ENCODE measurements at regions not wholly inside any gene's neighbourhood (a gene's known extent, or its start where the extent isn't known, plus 50 kb on each side); places are given as distances from the start of the nearest gene placed in this dataset.

GRCh38 chr4:24312261-24312913 is 272.0 kb downstream of the DHX15 start:
- no peak for TF ChIP-seq CTCF (conservative IDR thresholded peaks at IDR 0.05; ENCODE audit: control insufficient read depth, insufficient read depth, low read depth, low read length)
- no peak for DNase-seq (ENCODE audit: low read depth)
- no peak overlapping the region for H3K4me3 ChIP-seq (ENCODE audit: control insufficient read depth, low read depth, low read length)

- no peak for TF ChIP-seq CTCF (conservative IDR thresholded peaks at IDR 0.05; ENCODE audit: control insufficient read depth, insufficient read depth, low read depth, low read length)
- no peak overlapping the region for H3K4me3 ChIP-seq (ENCODE audit: control insufficient read depth, low read depth, low read length)
- no peak for DNase-seq (ENCODE audit: low read depth)
Observed at GRCh38 chr4:24303926-24304325, 280.4 kb downstream of the DHX15 start.

- no peak for DNase-seq (ENCODE audit: low read depth)
- H3K4me3 ChIP-seq (ENCODE audit: control insufficient read depth, low read depth, low read length), result no peak overlapping the region
- TF ChIP-seq CTCF (conservative IDR thresholded peaks at IDR 0.05; ENCODE audit: control insufficient read depth, insufficient read depth, low read depth, low read length), result no peak
Observed at GRCh38 chr4:24298911-24299310, 285.4 kb downstream of the DHX15 start.

GRCh38 chr4:24287096-24287495 is 297.3 kb downstream of the DHX15 start:
- no peak for TF ChIP-seq CTCF (conservative IDR thresholded peaks at IDR 0.05; ENCODE audit: control insufficient read depth, insufficient read depth, low read depth, low read length)
- DNase-seq (ENCODE audit: low read depth), result no peak
- no peak overlapping the region for H3K4me3 ChIP-seq (ENCODE audit: control insufficient read depth, low read depth, low read length)

GRCh38 chr4:24285759-24286158 is 298.6 kb downstream of the DHX15 start:
- DNase-seq (ENCODE audit: low read depth), result no peak
- H3K4me3 ChIP-seq (ENCODE audit: control insufficient read depth, low read depth, low read length), result no peak overlapping the region
- TF ChIP-seq CTCF (conservative IDR thresholded peaks at IDR 0.05; ENCODE audit: control insufficient read depth, insufficient read depth, low read depth, low read length), result no peak

- TF ChIP-seq CTCF (conservative IDR thresholded peaks at IDR 0.05; ENCODE audit: control insufficient read depth, insufficient read depth, low read depth, low read length), result no peak
- H3K4me3 ChIP-seq (ENCODE audit: control insufficient read depth, low read depth, low read length), result no peak overlapping the region
- DNase-seq (ENCODE audit: low read depth), result no peak
Observed at GRCh38 chr4:24282446-24282845, 301.9 kb downstream of the DHX15 start.

GRCh38 chr4:24279911-24280375 is 304.4 kb downstream of the DHX15 start:
- no peak for TF ChIP-seq CTCF (conservative IDR thresholded peaks at IDR 0.05; ENCODE audit: control insufficient read depth, insufficient read depth, low read depth, low read length)
- H3K4me3 ChIP-seq (ENCODE audit: control insufficient read depth, low read depth, low read length), result no peak overlapping the region
- DNase-seq (ENCODE audit: low read depth), result no peak
